Neutrophil (primary cell): ENCODE measurements at regions not wholly inside any gene's neighbourhood (a gene's known extent, or its start where the extent isn't known, plus 50 kb on each side); places are given as distances from the start of the nearest gene placed in this dataset.

Experiments used
- H3K27ac ChIP-seq: fragments of 200-600 bp; sonication (generic); 2 replicates; pipeline ENCODE4 v1.5.1; 2016; ENCODE audit warnings: mild to moderate bottlenecking, moderate library complexity
- H3K27me3 ChIP-seq: fragments of 200-600 bp; sonication (generic); 2 replicates; pipeline ENCODE4 v1.6.0; 2016; ENCODE audit warnings: mild to moderate bottlenecking
- H3K36me3 ChIP-seq: fragments of 200-600 bp; sonication (generic); 2 replicates; pipeline ENCODE4 v1.5.1; 2017
- H3K4me1 ChIP-seq, 2 experiments: fragments of 200-600 bp in 1 of 2; sonication (generic) in 1 of 2; 1 replicate in 1 of 2; 2 replicates in 1 of 2; pipeline versions ENCODE4 v1.5.1 to v1.6.1; 2013 to 2016; ENCODE audit warnings: low read depth in 1 of 2, low read length in 1 of 2, mild to moderate bottlenecking in 1 of 2, moderate library complexity in 1 of 2; ENCODE audit not compliant: control insufficient read depth in 1 of 2, insufficient read depth in 1 of 2
- H3K4me3 ChIP-seq, 2 experiments: fragments of 200-600 bp in 1 of 2; sonication (generic) in 1 of 2; 1 replicate in 1 of 2; 2 replicates in 1 of 2; pipeline ENCODE4 v1.5.1; 2013 to 2016; ENCODE audit warnings: low read depth in 1 of 2, low read length in 1 of 2, mild to moderate bottlenecking in 1 of 2, moderate library complexity in 1 of 2
- H3K9me3 ChIP-seq: fragments of 200-600 bp; sonication (generic); 2 replicates; pipeline ENCODE4 v1.5.1; 2016
- CTCF ChIP-seq: fragments of 200-600 bp; sonication (generic); IDR thresholded peaks from 2 replicates; pipeline ENCODE4 v1.5.1; 2016; ENCODE audit warnings: antibody characterized with exemption

- H3K4me3 ChIP-seq, result no peak overlapping the region
- no peak for TF ChIP-seq CTCF
- no peaks in the 10 kb centered on the region for H3K27me3 ChIP-seq
- H3K36me3 ChIP-seq, result no peaks in the 10 kb centered on the region
- no peaks in the 10 kb centered on the region for H3K9me3 ChIP-seq
- no peaks in the 10 kb centered on the region for H3K4me1 ChIP-seq
- no peak overlapping the region for H3K27ac ChIP-seq
These were observed 516.8 kb downstream of the OLFM4 start for GRCh38 chr13:53545340-53545941.

- Histone ChIP-seq H3K27me3 (no peaks in the 10 kb centered on the region), H3K36me3 (no peaks in the 10 kb centered on the region), H3K4me1 (no peaks in the 10 kb centered on the region), H3K9me3 (peaks cover 3% of the 10 kb centered on the region), H3K4me3 (no peak overlapping the region), H3K27ac (no peak overlapping the region)
- TF ChIP-seq CTCF, result no peak
These were observed 531.9 kb downstream of the OLFM4 start for GRCh38 chr13:53560556-53560955.

- Histone ChIP-seq H3K4me1 (no peaks in the 10 kb centered on the region), H3K4me3 (no peak overlapping the region), H3K36me3 (no peaks in the 10 kb centered on the region), H3K27me3 (no peaks in the 10 kb centered on the region), H3K27ac (no peak overlapping the region), H3K9me3 (peaks cover 3% of the 10 kb centered on the region)
- no peak for TF ChIP-seq CTCF
These were observed 533.8 kb downstream of the OLFM4 start for GRCh38 chr13:53562419-53562818.

GRCh38 chr13:53568491-53568890, 539.9 kb downstream of the OLFM4 start:
- no peaks in the 10 kb centered on the region for H3K27me3 ChIP-seq
- no peak for TF ChIP-seq CTCF
- no peak overlapping the region for H3K27ac ChIP-seq
- no peaks in the 10 kb centered on the region for H3K36me3 ChIP-seq
- no peaks in the 10 kb centered on the region for H3K4me1 ChIP-seq
- no peak overlapping the region for H3K4me3 ChIP-seq
- H3K9me3 ChIP-seq, result no peaks in the 10 kb centered on the region

- TF ChIP-seq CTCF, result no peak
- no peaks in the 10 kb centered on the region for H3K4me1 ChIP-seq
- no peak overlapping the region for H3K4me3 ChIP-seq
- H3K27me3 ChIP-seq, result no peaks in the 10 kb centered on the region
- no peaks in the 10 kb centered on the region for H3K36me3 ChIP-seq
- H3K9me3 ChIP-seq, result no peaks in the 10 kb centered on the region
- H3K27ac ChIP-seq, result no peak overlapping the region
These were observed 540.8 kb downstream of the OLFM4 start for GRCh38 chr13:53569453-53569852.

- no peak overlapping the region for H3K27ac ChIP-seq
- TF ChIP-seq CTCF, result no peak
- H3K36me3 ChIP-seq, result no peaks in the 10 kb centered on the region
- no peaks in the 10 kb centered on the region for H3K4me1 ChIP-seq
- H3K9me3 ChIP-seq, result no peaks in the 10 kb centered on the region
- no peaks in the 10 kb centered on the region for H3K27me3 ChIP-seq
- H3K4me3 ChIP-seq, result no peak overlapping the region
These were observed 572.5 kb downstream of the OLFM4 start for GRCh38 chr13:53601113-53601512.
